Testis (tissue), 2 donors: ENCODE measurements at regions not wholly inside any gene's neighbourhood (a gene's known extent, or its start where the extent isn't known, plus 50 kb on each side); places are given as distances from the start of the nearest gene placed in this dataset.

Experiments
- DNase-seq: peaks from one replicate; pipeline ENCODE4 v3.0.0-alpha.2; 2019
- H3K27ac ChIP-seq, 2 donors: fragments of 200-600 bp; sonication (generic); one replicate each; pipeline ENCODE4 v1.5.1; 2019
- H3K27me3 ChIP-seq: fragments of 200-600 bp; sonication (generic); one replicate; pipeline ENCODE4 v1.5.1; 2019
- H3K36me3 ChIP-seq: fragments of 200-600 bp; sonication (generic); one replicate; pipeline ENCODE4 v1.5.1; 2017; ENCODE audit warnings: low read depth; ENCODE audit errors: missing control alignments
- H3K4me1 ChIP-seq: fragments of 200-600 bp; sonication (generic); one replicate; pipeline ENCODE4 v1.5.1; 2019
- H3K4me3 ChIP-seq, 2 donors: fragments of 200-600 bp; sonication (generic); one replicate each; pipeline ENCODE4 v1.5.1; 2017 to 2019
- H3K9me3 ChIP-seq: fragments of 200-600 bp; sonication (generic); one replicate; pipeline ENCODE4 v1.5.1; 2017
- CTCF ChIP-seq, 3 experiments: fragments of 450-650 bp in 2 of 3; fragments of 200-600 bp in 1 of 3; sonication (generic) in 1 of 3; IDR thresholded peaks; one replicate each; pipeline ENCODE4 v1.5.1; 2016 to 2019; ENCODE audit warnings: antibody characterized with exemption in 3 of 3, mild to moderate bottlenecking in 2 of 3, moderate library complexity in 1 of 3
- POLR2A ChIP-seq: fragments of 450-650 bp; IDR thresholded peaks from one replicate; pipeline ENCODE4 v1.6.1; 2017; ENCODE audit warnings: antibody characterized with exemption, mild to moderate bottlenecking, moderate library complexity
- WGBS, 2 donors: methylation state at CpG; one replicate each; pipeline ENCODE4 v1.1.5; 2018; 5-methylcytosine and 5-hydroxymethylcytosine counted together
- intact Hi-C: fragments of 100-400 bp; cut with DNase I; formaldehyde crosslinking; loops from one replicate; pipeline ENCODE4 v1.15.1; 2023; ENCODE audit warnings: low total_unique reads

- TF ChIP-seq POLR2A (no peak), CTCF (IDR thresholded peaks at IDR 0.05) (no peak)
- Histone ChIP-seq H3K27me3 (no peaks in the 10 kb centered on the region), H3K9me3 (no peaks in the 10 kb centered on the region), H3K4me1 (no peaks in the 10 kb centered on the region), H3K36me3 (no peaks in the 10 kb centered on the region), H3K27ac (no peak overlapping the region), H3K4me3 (no peak overlapping the region)
- 81 to 84% methylated on average over 2 of the region's 2 CpGs for WGBS, 2 donors
- intact Hi-C loops: no loop called here
- no peak for DNase-seq
Observed at GRCh38 chr11:105401269-105401809, 208.5 kb upstream of the GRIA4 start.

DNA sequence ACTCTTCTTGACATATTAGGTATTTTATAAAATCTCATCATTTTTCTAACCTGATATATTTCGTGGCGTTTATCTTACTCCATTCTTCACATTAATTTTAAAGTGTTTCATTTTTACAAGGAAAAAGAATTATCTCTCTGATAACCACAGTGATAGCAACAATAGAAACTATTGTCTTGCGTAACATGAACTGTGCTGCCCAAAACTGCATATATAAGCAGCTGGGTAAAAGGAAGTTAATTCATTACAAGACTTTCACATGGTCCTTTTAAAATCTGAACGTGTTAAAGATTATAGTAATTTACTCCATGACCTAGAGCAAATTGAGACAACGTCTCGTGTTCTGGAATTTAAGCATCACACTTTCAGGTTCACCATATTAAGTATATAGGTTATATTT, 210.4 kb upstream of the GRIA4 start:
- TF ChIP-seq CTCF (IDR thresholded peaks at IDR 0.05) (no peak), POLR2A (no peak)
- H3K36me3 ChIP-seq: no peaks in the 10 kb centered on the region
- intact Hi-C loops: no loop called here
- H3K27ac ChIP-seq: no peak overlapping the region
- H3K4me1 ChIP-seq: no peaks in the 10 kb centered on the region
- no peak for DNase-seq
- H3K4me3 ChIP-seq: no peak overlapping the region
- no peaks in the 10 kb centered on the region for H3K27me3 ChIP-seq
- H3K9me3 ChIP-seq: no peaks in the 10 kb centered on the region
- WGBS, 2 donors: 53 to 55% methylated on average over 6 of the region's 6 CpGs

GRCh38 chr11:105398636-105399035, 211.2 kb upstream of the GRIA4 start:
- TF ChIP-seq CTCF (IDR thresholded peaks at IDR 0.05) (no peak), POLR2A (no peak)
- Histone ChIP-seq H3K9me3 (no peaks in the 10 kb centered on the region), H3K4me3 (no peak overlapping the region), H3K4me1 (no peaks in the 10 kb centered on the region), H3K36me3 (no peaks in the 10 kb centered on the region), H3K27ac (no peak overlapping the region), H3K27me3 (no peaks in the 10 kb centered on the region)
- intact Hi-C loops: no loop called here
- DNase-seq: no peak

- 56 to 65% methylated on average over 2 of the region's 2 CpGs for WGBS, 2 donors
- Histone ChIP-seq H3K4me1 (no peaks in the 10 kb centered on the region), H3K4me3 (no peak overlapping the region), H3K36me3 (no peaks in the 10 kb centered on the region), H3K27me3 (no peaks in the 10 kb centered on the region), H3K27ac (no peak overlapping the region), H3K9me3 (no peaks in the 10 kb centered on the region)
- intact Hi-C loops: no loop called here
- DNase-seq: no peak
- TF ChIP-seq CTCF (IDR thresholded peaks at IDR 0.05) (no peak), POLR2A (no peak)
Observed at GRCh38 chr11:105393326-105393725, 216.5 kb upstream of the GRIA4 start.

DNA sequence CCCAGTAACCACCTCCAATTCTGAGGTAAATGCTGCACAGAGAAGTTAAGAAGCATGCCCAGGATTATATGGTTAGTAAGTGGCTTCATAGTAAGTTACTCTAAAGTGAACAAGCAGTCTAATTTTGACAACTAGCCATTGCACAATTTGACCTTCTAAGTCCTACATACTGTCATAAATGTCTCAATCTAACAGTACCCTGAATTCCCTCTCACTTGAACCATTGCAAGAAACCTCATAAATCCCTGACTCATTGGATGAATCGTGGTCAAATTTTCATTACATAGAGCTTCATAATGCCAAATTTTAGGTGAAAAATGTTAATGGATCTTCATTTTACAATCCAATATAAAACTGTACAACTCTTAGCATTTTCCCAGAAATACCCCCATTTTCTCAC, 217.3 kb upstream of the GRIA4 start:
- intact Hi-C loops: no loop called here
- no peaks in the 10 kb centered on the region for H3K36me3 ChIP-seq
- H3K27ac ChIP-seq: no peak overlapping the region
- no peaks in the 10 kb centered on the region for H3K9me3 ChIP-seq
- no peak for DNase-seq
- no peak for TF ChIP-seq POLR2A
- no peak for TF ChIP-seq CTCF (IDR thresholded peaks at IDR 0.05)
- no peak overlapping the region for H3K4me3 ChIP-seq
- 86 to 95% methylated on average over 1 of the region's 1 CpG for WGBS, 2 donors
- H3K4me1 ChIP-seq: no peaks in the 10 kb centered on the region
- no peaks in the 10 kb centered on the region for H3K27me3 ChIP-seq
